HG02840 (cell line): ENCODE measurements at regions not wholly inside any gene's neighbourhood (a gene's known extent, or its start where the extent isn't known, plus 50 kb on each side); places are given as distances from the start of the nearest gene placed in this dataset.
A peak's percentile ranks its signal among the peaks of the same experiment; 100 is the strongest.
"Not testable (repeated sequence)": the region's sequence is repeated elsewhere in the genome, so short reads cannot be mapped to it uniquely, and the experiment has no call there.

Experiments used
- ATAC-seq: cut with Tn5 transposase; IDR thresholded peaks from one replicate; pipeline ENCODE4 v1.9.1; 2021; ENCODE audit warnings: mild to moderate bottlenecking, moderate library complexity, moderate number of reproducible peaks; ENCODE audit not compliant: unreplicated experiment, low FRiP score

- ATAC-seq: no peak
Measured at GRCh38 chr3:177447938-177448337, 250.7 kb upstream of the TBL1XR1 start.

GRCh38 chr3:177448987-177449359 lies 251.7 kb upstream of the TBL1XR1 start:
- no peak for ATAC-seq

GRCh38 chr3:177449360-177450006 lies 252.2 kb upstream of the TBL1XR1 start:
- peak; percentile 84 for ATAC-seq

- no peak for ATAC-seq
Measured at GRCh38 chr3:177451301-177451750, 254.0 kb upstream of the TBL1XR1 start.

- ATAC-seq: no peak
Measured at GRCh38 chr3:177451864-177452830, 254.9 kb upstream of the TBL1XR1 start.

GRCh38 chr3:177452831-177453450 lies 255.7 kb upstream of the TBL1XR1 start:
- no peak for ATAC-seq

- ATAC-seq: no peak
Measured at GRCh38 chr3:177453451-177453844, 256.2 kb upstream of the TBL1XR1 start.

GRCh38 chr3:177457204-177457603 lies 259.9 kb upstream of the TBL1XR1 start:
- not testable (repeated sequence) for ATAC-seq

- ATAC-seq: no peak
Measured at GRCh38 chr3:177459401-177459800, 262.1 kb upstream of the TBL1XR1 start.

GRCh38 chr3:177460047-177460446 lies 262.8 kb upstream of the TBL1XR1 start:
- no peak for ATAC-seq

- no peak for ATAC-seq
Measured at GRCh38 chr3:177461765-177462164, 264.5 kb upstream of the TBL1XR1 start.

GRCh38 chr3:177463341-177463740 lies 266.1 kb upstream of the TBL1XR1 start:
- ATAC-seq: not testable (repeated sequence)

- ATAC-seq: no peak
Measured at GRCh38 chr3:177463863-177464262, 266.6 kb upstream of the TBL1XR1 start.

- no peak for ATAC-seq
Measured at GRCh38 chr3:177464392-177465256, 267.3 kb upstream of the TBL1XR1 start.

GRCh38 chr3:177465257-177465642 lies 268.0 kb upstream of the TBL1XR1 start:
- ATAC-seq: no peak

GRCh38 chr3:177466074-177466473 lies 268.8 kb upstream of the TBL1XR1 start:
- no peak for ATAC-seq

- ATAC-seq: not testable (repeated sequence)
Measured at GRCh38 chr3:177466622-177467021, 269.3 kb upstream of the TBL1XR1 start.

GRCh38 chr3:177467247-177467985 lies 270.1 kb upstream of the TBL1XR1 start:
- no peak for ATAC-seq

- ATAC-seq: no peak
Measured at GRCh38 chr3:177468331-177468730, 271.0 kb upstream of the TBL1XR1 start.

GRCh38 chr3:177468816-177469215 lies 271.5 kb upstream of the TBL1XR1 start:
- no peak for ATAC-seq
